Globus pallidus (tissue), 1 donor: ENCODE measurements at regions not wholly inside any gene's neighbourhood (a gene's known extent, or its start where the extent isn't known, plus 50 kb on each side); places are given as distances from the start of the nearest gene placed in this dataset.
"Not testable (repeated sequence)": the region's sequence is repeated elsewhere in the genome, so short reads cannot be mapped to it uniquely, and the experiment has no call there.

Source experiments
- DNase-seq: peaks from one replicate; pipeline ENCODE4 v3.0.0-alpha.2; 2015; ENCODE audit warnings: low spot score

DNA sequence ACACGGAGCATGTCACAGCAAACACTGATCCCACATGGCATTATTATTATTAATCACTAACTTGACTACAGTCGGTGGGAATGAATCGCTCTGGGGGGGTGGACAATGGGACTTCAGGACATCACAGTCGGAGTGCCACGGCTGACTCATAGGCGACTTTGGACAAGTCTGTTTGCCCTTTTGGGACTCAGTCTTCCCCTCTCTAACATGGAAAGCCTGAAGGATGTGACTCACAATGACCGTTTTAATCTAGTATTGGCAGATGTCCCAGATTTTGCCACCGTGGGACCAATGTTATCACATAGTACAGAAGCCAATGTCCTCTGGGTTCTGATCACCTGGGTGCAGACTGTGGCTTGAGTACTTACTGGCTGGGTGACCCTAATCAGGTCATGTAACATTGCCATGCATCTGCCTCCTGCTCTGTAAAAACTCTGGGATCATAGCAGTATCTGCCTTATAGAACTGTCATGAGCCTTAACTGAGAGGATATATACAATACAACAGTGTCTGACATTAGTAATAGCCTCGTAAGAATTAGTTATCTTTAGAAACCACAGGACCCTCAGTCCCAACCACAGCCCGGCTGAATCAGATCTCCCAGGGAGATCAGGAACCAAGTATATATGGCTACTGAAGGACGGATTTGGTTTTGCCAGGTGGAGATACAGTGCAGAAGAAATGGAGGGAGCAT is 362.6 kb downstream of the BCL11B start:
- no peak for DNase-seq

DNA sequence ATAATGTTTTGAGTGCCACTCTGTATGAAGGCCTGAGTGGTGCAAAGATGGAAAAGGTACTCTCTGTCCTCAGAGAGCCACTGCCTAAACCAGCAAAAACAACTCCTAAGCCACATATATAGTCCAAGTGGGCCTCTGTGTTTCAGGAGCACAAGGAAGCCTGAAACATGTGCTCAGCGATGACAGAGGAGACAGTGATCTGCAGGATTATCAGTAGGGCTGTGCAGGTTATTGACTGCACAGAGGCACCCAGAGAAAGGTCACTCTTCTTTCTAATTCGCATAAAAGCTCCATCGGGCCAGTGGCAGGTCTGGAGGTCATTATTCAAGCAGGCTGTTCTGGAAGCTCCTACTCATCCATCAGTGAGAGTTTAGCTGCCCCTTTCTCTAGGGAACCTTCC is 361.9 kb downstream of the BCL11B start:
- DNase-seq: no peak

- DNase-seq: no peak
These were observed 359.3 kb downstream of the BCL11B start for GRCh38 chr14:98912655-98913054.

DNA sequence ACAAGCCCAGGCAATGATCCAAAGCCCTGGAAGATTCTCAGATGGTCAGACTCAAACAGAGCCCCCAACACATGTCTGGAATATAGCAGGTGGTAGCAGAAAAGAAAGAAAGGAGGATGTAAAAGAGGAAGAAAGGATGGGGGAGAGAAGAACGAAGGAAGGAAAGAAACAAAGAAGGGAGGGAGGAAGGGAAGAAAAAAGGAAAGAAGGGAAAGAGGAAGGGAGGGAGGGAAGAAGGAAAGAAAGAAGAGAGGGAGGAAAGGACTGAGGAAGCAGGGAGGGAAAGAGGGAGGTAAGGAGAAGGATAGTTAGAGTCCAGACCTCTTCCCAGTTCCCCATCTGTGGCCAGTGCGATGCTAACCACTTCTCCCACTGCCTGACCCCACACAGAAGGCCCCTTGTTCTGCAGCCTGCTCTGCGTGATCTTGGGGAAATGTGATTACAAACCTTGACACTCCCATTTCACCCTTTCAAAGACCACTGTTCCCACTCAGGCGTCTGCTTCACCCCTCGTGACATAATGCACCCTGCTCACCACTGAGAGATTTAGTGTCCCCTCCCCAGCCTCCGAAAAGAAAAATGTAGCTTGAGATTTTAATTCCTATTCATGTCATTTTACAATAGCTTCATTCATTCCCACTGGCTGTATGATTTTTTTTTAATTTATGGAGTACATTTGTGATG is 357.9 kb downstream of the BCL11B start:
- peak; percentile 9 for DNase-seq

DNA sequence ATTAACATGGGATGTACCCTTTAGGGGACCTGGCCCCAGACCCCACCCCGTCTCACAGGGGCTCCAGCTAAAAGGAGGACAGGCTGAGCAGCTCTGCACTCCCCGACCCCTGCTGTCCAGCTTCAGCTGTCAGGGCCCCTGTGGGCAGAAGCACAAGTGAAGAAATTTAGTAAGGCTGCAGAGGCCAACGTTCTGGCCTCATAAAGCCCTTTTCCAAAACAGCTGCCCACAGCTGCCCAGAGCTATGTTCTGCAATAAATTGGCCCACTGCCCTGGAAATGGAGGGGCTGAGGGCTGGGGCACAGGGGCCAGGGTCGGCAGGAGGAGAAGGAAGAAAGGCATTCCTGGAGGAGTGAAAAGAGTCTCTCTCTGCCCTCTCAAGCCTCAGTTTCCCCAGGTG is 357.1 kb downstream of the BCL11B start:
- DNase-seq: no peak

GRCh38 chr14:98915625-98916024 is 356.4 kb downstream of the BCL11B start:
- DNase-seq: no peak

DNA sequence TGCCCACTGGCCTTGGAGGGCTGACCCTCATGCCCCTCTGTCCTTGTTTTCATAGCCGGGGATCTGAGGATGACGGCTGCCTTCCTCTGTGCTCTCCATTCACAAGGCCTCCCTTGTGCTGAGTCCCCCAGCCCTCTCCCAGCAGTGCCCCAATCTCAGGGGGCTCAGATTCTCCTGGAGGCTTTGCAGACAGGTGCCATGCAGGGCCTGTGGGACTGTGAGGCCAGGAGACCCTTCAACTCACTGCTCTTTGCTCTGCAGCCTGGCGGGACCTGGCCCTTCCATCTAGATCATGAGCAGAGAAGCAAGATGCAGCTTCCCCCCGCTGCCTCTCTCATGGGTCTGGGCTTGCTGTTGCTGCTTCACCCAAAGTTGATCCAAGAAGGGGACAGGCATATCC is 356.0 kb downstream of the BCL11B start:
- no peak for DNase-seq

DNA sequence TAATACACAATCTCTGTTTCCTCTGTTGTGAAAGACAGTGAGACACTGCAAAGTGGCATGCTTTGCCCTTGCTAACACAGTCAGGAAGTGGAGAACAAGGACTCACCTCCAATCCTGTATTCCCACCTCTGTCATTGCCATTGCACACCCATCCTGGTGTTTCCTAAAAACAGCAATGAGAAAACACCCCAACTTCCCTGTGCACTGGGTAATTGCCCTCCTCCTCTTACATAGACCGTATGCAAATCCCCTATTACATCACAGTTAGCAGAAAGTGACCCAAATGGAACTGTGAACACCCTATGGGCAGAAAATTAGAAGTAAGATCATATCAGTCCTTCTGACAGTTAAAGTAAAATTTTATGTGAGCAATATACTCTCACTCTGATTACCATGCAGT is 355.5 kb downstream of the BCL11B start:
- no peak for DNase-seq

- no peak for DNase-seq
These were observed 352.6 kb downstream of the BCL11B start for GRCh38 chr14:98919434-98919833.

- DNase-seq: not testable (repeated sequence)
These were observed 350.7 kb downstream of the BCL11B start for GRCh38 chr14:98921306-98921705.

DNA sequence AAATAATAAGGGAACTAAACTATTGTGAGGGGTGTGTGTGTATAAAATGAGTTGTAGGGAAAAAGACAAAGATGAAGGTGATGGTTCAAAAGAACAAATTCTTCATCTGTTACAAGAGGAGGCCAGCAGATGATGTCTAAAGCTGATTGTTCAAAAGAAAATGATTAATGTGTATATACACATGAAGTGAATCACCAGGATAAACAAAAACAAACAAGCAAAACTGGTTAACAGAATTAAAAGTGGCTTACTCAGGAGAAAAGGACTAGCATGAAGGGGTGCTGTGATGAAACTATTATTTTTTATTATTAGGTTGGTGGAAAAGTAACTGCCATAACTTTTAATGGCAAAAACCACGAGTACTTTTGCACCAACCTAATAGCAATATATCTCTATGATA is 348.4 kb downstream of the BCL11B start:
- no peak for DNase-seq

DNA sequence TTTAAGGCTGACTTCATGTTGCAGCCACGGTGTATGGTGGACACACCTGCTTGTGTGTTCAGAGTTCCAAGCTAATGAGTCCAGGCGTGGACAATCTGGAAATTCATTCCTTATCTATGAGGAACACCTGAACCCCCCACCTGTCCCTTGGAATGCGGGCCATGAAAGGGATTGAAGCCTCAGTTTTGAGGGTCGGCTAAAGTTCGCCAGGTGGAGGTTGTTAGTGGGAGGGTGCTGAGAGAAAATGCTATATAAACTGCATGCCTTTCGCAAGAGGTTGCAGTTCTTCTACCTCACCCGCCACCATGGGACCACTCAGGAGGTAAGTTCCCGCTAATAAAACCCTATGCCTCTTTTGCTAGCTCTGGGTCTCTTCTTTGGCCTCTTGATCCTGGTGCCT is 348.0 kb downstream of the BCL11B start:
- no peak for DNase-seq

DNA sequence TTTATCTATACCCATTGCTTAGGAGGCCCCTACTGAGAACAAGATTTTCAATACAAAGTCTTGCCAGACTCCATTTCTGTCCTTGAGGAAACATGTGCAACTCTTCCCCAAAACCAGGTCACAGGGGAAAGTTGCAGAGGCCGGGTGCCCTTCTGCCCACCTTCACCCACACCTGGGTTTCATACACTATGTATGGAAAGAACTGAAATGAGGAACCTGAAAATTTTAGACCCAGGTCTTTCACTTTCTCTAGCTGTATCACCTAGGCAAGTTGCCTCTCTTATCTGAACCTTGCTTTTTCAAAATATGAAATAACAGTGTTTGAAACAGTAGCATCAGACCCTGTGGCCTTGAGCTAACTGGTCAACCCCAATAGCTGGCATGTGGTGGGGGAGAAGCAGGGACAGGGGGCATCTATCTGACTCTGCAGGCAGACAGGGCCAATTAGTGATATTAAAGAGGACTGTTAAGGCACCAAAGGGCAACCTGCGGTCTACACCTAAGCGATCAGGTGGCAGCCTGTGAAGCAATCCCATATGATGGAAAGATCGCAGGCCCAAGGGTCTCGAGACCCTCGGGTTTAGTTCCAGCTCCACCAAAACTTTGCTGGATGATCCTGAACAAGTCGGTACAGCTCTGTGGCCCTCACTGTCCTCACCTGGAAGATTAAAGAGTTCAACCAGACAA is 346.5 kb downstream of the BCL11B start:
- DNase-seq: no peak

GRCh38 chr14:98926146-98926545 is 345.9 kb downstream of the BCL11B start:
- no peak for DNase-seq

DNA sequence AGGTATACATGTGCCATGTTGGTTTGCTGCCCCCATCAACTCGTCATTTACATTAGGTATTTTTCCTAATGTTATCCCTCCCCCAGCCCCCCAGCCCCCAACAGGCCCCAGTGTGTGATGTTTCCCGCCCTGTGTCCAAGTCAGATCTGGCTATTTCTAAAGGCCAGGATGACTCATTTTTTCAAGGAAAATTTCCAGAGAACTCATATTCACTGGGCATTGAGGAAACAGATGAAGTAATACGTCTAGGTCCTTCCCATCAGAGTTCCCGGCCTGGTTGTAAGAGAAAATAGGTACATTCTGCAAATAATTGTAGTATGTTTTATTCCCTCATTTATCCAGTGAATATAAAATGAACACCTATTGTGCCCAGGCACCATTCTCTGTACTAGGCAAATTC is 345.2 kb downstream of the BCL11B start:
- DNase-seq: no peak

- no peak for DNase-seq
These were observed 344.0 kb downstream of the BCL11B start for GRCh38 chr14:98927986-98928385.

DNA sequence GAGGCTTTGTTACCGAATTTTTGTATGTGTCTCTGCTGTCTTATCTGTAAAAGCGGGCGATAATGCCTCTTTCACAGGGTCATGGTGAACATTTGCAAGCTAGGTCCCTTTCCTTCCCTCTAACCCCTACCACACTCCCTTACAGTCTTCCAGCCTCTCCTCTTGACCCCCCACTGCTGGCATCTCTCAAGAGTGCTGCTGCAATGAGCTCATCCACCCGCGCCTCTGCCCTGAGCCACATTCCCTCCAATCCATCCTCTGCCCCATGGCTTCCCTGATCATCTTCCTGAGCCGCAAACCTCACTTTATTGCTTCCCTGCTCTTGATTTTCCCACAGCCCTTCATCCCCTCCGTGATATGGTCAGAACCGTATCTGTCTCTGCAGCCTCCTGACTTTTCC is 343.6 kb downstream of the BCL11B start:
- no peak for DNase-seq

GRCh38 chr14:98931126-98931525 is 340.9 kb downstream of the BCL11B start:
- no peak for DNase-seq

DNA sequence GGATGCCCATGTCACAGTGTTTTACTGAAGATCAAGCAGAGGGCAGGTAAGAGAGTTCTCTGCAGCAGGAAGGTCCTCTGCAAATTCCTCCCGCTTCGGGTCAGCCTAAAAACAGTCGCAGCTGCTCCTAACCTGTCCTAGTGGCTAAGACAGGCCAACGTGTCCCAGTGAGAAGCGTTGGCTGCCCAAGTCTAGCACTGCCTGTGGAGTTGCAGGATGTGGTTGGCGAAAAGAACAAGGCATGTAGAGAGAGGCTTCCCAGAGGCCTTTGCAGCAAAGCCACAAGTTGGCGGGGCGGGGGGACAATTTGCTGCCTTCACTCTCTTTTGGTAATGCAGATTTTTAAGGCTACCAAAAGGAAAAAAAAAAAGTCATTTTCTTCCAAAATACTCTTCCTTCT is 340.1 kb downstream of the BCL11B start:
- no peak for DNase-seq

- no peak for DNase-seq
These were observed 339.3 kb downstream of the BCL11B start for GRCh38 chr14:98932431-98933325.

DNA sequence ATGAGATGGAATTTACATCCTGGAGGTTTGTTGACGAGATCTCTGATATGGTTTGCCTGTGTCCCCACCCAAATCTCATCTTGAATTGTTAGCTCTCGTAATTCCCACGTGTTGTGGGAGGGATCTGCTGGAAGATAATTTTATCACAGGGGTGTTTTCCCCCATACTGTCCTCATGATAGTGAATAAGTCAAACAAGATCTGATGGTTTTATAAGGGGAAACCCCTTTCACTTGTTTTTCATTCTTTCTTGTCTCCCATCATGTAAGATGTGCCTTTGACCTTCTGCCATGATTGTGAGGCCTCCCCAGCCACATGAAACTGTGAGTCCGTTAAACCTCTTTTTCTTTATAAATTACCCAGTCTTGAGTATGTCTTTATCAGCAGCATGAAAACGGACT is 337.4 kb downstream of the BCL11B start:
- DNase-seq: not testable (repeated sequence)

GRCh38 chr14:98935921-98936320 is 336.1 kb downstream of the BCL11B start:
- DNase-seq: no peak
